ENCODE measurements at regions not wholly inside any gene's neighbourhood (a gene's known extent, or its start where the extent isn't known, plus 50 kb on each side); places are given as distances from the start of the nearest gene placed in this dataset.

- TF ChIP-seq RARB (CRISPR knock-in tag; IDR thresholded peaks at IDR 0.05) (no peak), SNAI2 (CRISPR knock-in tag; IDR thresholded peaks at IDR 0.05) (no peak)
- TF ChIP-seq, protein P1, sequence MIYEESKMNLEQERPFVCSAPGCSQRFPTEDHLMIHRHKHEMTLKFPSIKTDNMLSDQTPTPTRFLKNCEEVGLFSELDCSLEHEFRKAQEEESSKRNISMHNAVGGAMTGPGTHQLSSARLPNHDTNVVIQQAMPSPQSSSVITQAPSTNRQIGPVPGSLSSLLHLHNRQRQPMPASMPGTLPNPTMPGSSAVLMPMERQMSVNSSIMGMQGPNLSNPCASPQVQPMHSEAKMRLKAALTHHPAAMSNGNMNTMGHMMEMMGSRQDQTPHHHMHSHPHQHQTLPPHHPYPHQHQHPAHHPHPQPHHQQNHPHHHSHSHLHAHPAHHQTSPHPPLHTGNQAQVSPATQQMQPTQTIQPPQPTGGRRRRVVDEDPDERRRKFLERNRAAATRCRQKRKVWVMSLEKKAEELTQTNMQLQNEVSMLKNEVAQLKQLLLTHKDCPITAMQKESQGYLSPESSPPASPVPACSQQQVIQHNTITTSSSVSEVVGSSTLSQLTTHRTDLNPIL (CRISPR knock-in tag; IDR thresholded peaks at IDR 0.05; ENCODE audit: low read depth), result no peak
Observed at GRCh38 chr9:118529210-118529609, 825.0 kb downstream of the TLR4 start.
